HUES6 (cell line): ENCODE measurements at regions not wholly inside any gene's neighbourhood (a gene's known extent, or its start where the extent isn't known, plus 50 kb on each side); places are given as distances from the start of the nearest gene placed in this dataset.

Experiments
- H3K27ac ChIP-seq: 2 replicates; pipeline ENCODE4 v1.7.0; 2013; ENCODE audit warnings: low read depth, mild to moderate bottlenecking, low read length, inconsistent platforms
- H3K27me3 ChIP-seq: 2 replicates; pipeline ENCODE4 v1.6.1; 2013; ENCODE audit warnings: low read length; ENCODE audit not compliant: control insufficient read depth, insufficient read depth
- H3K36me3 ChIP-seq: 2 replicates; pipeline ENCODE4 v1.6.1; 2013; ENCODE audit warnings: low read length; ENCODE audit not compliant: control insufficient read depth, insufficient read depth
- H3K4me1 ChIP-seq: 2 replicates; pipeline ENCODE4 v1.6.1; 2013; ENCODE audit warnings: low read length; ENCODE audit not compliant: control insufficient read depth, insufficient read depth
- H3K4me3 ChIP-seq: 2 replicates; pipeline ENCODE4 v1.5.1; 2013; ENCODE audit warnings: low read depth, low read length
- H3K9ac ChIP-seq: one replicate; pipeline ENCODE4 v1.6.1; 2013; ENCODE audit warnings: mild to moderate bottlenecking, low read length
- H3K9me3 ChIP-seq: 2 replicates; pipeline ENCODE4 v1.6.1; 2013; ENCODE audit warnings: low read depth, low read length; ENCODE audit not compliant: control insufficient read depth, insufficient read depth

DNA sequence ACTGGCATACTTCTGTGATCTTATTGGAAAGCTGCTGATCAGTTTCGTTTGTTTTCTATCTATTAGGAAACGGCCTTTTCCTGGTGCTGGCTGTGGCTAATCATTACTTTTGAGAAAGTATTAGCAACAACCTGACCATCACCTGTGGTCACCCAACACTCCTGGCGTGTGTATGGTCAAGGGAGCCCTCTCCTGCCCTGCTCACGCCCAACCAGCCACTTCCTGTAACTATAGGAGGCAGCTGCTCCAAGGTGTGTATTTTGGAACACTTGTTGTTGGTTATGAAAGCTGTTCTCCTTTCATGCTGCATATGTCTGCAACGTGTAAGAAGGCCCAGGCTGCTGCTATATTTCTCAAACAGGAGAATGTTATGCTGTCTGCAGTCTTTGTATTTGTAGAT lies 1582.8 kb downstream of the AACS start:
- Histone ChIP-seq H3K9me3 (no peaks in the 10 kb centered on the region), H3K27me3 (no peaks in the 10 kb centered on the region), H3K4me1 (no peaks in the 10 kb centered on the region), H3K4me3 (no peak overlapping the region), H3K27ac (no peak overlapping the region), H3K36me3 (no peaks in the 10 kb centered on the region), H3K9ac (no peak overlapping the region)

DNA sequence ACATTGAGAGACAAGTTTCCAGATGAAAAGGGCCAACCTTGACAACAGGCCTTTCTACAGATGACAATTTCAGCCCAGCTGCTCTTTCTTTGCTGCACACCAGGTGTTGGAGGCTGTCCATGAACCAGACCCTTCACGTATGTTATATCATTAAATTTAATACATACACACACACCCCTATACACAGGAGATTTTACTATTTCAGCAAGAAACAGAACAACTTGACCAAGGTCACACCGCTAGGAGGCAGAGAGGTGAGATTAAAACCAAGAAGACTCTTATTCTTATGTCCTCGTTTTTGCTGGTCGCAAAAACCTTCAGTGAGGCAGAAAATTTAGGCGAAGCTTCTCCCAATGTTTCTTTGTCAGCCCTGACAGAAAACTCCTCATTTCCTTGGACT lies 1585.9 kb downstream of the AACS start:
- H3K27me3 ChIP-seq, result no peaks in the 10 kb centered on the region
- no peak overlapping the region for H3K9ac ChIP-seq
- no peak overlapping the region for H3K4me3 ChIP-seq
- H3K36me3 ChIP-seq, result no peaks in the 10 kb centered on the region
- H3K4me1 ChIP-seq, result no peaks in the 10 kb centered on the region
- H3K27ac ChIP-seq, result no peak overlapping the region
- no peaks in the 10 kb centered on the region for H3K9me3 ChIP-seq

DNA sequence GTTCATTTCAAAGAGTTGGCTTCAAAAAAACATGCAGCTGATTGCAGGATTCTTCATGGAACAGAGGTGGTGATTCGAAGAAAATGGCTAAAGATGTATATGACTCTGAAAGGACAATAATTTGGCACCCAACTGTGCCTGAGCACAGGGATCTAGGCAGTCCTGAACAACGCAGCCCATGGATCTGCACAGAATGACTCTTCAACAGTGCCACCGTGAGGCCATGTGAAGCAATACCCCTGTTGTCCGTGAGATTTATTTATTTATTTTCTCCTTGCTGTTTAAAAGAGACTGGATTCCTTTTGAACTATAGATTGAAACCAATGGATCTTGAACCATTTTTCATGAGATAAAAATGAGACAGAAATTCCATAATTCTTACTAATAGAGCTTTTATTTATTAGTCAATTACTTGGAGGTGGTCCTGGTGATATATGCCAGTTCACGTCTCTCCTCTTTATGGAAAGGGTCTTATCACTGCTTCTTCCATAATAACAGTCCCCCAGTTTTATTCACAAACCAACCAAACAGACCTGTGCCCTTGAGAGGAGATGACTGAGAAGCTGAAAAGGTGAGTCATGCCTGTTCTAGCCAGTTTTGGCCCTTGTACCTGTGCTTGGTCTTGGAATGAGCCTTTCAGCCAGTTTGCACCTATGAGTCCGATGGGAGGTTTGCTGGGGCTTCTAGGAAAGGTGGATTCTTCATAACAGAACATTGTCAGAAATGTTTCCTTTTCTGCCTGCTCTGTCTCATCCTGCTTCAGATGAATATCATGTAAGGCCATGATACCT lies 1598.3 kb downstream of the AACS start:
- H3K36me3 ChIP-seq, result no peaks in the 10 kb centered on the region
- H3K27me3 ChIP-seq, result no peaks in the 10 kb centered on the region; the same call in 1 of the 2 replicates
- no peak overlapping the region for H3K9ac ChIP-seq
- H3K9me3 ChIP-seq, result no peaks in the 10 kb centered on the region
- no peak overlapping the region for H3K4me3 ChIP-seq
- H3K4me1 ChIP-seq, result no peaks in the 10 kb centered on the region
- H3K27ac ChIP-seq, result no peak overlapping the region

DNA sequence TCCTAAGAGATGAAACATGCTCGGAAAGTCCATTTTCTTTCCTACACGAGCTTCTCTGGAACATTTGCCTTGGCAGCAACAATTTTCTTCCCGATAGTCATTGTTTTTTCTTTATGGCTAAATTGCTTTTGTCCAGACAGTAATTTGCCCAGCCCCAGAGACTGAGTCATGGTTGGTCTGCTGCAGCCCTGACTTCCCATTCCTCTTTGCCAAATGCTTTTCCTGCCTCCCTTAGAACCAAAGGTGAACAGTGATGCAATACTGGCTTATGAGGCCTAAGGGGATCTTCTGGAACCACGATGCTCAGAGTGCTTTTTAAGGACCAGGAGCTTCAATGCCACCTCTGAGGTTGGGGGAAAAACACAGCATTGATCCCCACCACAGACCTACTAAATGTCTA lies 1599.6 kb upstream of the TMEM132C start:
- Histone ChIP-seq H3K9ac (no peak overlapping the region), H3K4me1 (no peaks in the 10 kb centered on the region), H3K36me3 (no peaks in the 10 kb centered on the region), H3K27ac (no peak overlapping the region), H3K9me3 (no peaks in the 10 kb centered on the region), H3K4me3 (no peak overlapping the region), H3K27me3 (no peaks in the 10 kb centered on the region; the same call in 1 of the 2 replicates)

DNA sequence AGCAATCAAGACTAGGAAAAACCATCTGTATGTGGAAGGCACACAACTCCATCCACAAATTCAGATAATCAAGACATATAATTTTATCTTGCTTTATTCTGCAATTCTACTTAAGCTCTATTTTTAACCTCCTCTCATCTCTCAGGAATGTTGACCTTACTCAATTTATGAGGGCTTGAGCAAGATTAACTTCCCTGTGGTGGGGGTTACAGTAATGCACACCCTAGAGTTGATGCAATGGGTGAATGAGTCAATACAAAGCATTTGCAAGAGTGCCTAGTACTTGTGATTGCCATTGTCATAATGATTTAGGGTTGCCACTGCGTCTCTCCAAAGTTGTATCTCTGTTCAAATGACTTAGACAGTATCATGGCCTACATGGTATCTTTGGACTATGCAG lies 1598.4 kb upstream of the TMEM132C start:
- no peak overlapping the region for H3K9ac ChIP-seq
- H3K4me1 ChIP-seq, result no peaks in the 10 kb centered on the region
- H3K4me3 ChIP-seq, result no peak overlapping the region
- H3K27ac ChIP-seq, result no peak overlapping the region
- H3K9me3 ChIP-seq, result no peaks in the 10 kb centered on the region
- no peaks in the 10 kb centered on the region for H3K36me3 ChIP-seq
- no peaks in the 10 kb centered on the region; the same call in 1 of the 2 replicates for H3K27me3 ChIP-seq

DNA sequence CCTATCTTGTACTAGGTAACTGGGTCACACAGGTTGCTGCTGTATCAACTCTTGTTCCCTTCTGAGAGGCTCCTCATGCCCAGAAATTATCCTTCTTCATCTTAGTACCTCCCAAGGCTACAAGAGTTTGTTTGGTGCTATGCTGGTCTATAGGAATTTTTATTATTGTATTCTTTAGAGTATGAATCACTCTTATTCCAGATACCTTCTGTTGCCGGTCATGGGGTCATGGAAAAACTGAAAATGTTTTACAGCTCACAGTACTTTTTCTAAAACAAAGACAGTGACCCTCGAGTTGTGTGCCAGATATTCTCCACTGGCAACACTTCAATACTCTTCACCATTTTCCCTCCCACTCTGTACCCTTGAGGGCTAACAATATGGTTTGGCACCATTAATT lies 1598.0 kb upstream of the TMEM132C start:
- Histone ChIP-seq H3K27ac (no peak overlapping the region), H3K36me3 (no peaks in the 10 kb centered on the region), H3K9me3 (no peaks in the 10 kb centered on the region), H3K9ac (no peak overlapping the region), H3K27me3 (no peaks in the 10 kb centered on the region; the same call in 1 of the 2 replicates), H3K4me3 (no peak overlapping the region), H3K4me1 (no peaks in the 10 kb centered on the region)

DNA sequence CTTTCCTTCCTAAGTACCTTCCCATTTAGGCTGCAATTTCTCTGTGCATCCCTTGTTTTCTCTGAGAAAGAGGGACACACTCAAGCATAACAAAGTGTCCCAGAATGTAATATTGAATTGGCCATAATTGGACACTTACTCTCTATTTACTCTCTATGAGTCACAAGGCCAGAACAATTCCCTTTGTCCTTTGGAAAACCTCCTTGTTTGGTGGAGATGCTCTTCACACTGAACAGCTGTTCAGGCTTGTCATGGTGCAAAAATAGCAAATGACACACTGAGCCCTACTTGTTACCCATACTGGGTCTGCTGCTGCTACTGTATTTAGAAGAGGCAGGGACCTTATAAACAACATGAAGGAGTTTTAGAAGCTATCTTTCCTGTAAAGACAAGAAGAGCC lies 1590.5 kb upstream of the TMEM132C start:
- Histone ChIP-seq H3K27ac (no peak overlapping the region), H3K9me3 (no peaks in the 10 kb centered on the region), H3K36me3 (no peaks in the 10 kb centered on the region), H3K4me3 (no peak overlapping the region), H3K4me1 (no peaks in the 10 kb centered on the region), H3K9ac (no peak overlapping the region), H3K27me3 (no peaks in the 10 kb centered on the region; the same call in 1 of the 2 replicates)

DNA sequence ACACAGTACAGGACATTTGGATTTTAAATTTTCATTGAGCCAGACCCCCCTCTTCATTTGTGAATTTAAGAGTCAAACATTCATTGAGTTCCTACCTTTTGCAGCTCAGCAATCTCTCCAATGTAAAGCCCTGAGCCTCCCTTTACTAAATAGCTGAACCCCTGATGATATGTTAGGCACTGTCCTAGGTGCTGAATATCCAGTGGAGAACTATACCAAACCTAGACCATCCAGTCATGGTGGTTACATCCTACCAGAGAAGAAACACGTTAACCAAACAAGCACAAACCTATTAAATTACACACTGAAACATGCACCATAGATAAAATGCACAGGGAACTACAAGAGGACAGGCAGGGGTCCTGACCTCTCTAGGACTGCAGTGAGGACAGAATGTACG lies 1585.3 kb upstream of the TMEM132C start:
- H3K9ac ChIP-seq, result no peak overlapping the region
- no peaks in the 10 kb centered on the region for H3K27me3 ChIP-seq
- H3K36me3 ChIP-seq, result no peaks in the 10 kb centered on the region
- no peak overlapping the region for H3K4me3 ChIP-seq
- peaks cover 16% of the 10 kb centered on the region for H3K9me3 ChIP-seq
- no peaks in the 10 kb centered on the region for H3K4me1 ChIP-seq
- no peak overlapping the region for H3K27ac ChIP-seq

DNA sequence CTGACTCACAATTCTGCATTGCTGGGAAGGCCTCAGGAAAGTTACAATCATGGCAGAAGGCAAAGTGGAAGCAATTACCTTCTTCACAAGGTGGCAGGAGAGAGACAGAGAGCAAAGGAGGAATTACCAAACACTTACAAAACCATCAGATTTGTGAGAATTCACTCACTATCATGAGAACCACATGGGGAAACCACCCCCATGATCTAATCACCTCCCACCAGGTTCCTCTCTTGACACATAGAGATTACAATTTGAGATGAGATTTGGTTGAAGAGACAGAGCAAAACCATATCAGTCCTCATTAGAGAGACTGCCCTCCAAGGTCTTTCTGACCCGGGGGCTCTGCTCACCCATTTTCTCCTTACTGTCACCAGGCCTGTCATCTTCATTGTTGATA lies 1582.3 kb upstream of the TMEM132C start:
- H3K36me3 ChIP-seq, result no peaks in the 10 kb centered on the region
- no peaks in the 10 kb centered on the region for H3K27me3 ChIP-seq
- no peak overlapping the region for H3K9ac ChIP-seq
- peaks cover 16% of the 10 kb centered on the region for H3K9me3 ChIP-seq
- H3K4me1 ChIP-seq, result no peaks in the 10 kb centered on the region
- H3K4me3 ChIP-seq, result no peak overlapping the region
- H3K27ac ChIP-seq, result no peak overlapping the region

DNA sequence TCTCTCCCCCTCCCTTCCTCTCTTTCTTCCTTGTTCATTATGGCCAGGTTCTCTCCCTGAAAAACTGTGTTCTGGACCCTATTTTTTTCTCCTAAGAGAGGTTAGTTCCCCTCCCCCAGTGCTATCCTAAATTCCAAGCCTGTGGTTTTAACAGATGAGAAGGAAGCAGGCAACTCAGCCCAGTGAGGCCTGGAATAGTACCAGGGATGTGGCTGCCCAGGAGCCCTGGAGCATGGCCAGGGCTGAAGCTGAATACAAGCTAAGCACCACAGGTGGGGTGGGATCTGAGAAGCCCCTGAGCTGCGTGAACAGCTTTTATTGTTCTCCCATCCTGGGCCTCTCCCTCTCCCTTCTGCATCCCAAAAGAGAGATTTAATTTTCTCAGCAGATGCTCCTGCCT lies 1581.3 kb upstream of the TMEM132C start:
- no peaks in the 10 kb centered on the region for H3K4me1 ChIP-seq
- no peak overlapping the region for H3K9ac ChIP-seq
- no peak overlapping the region for H3K27ac ChIP-seq
- no peaks in the 10 kb centered on the region for H3K36me3 ChIP-seq
- no peak overlapping the region for H3K4me3 ChIP-seq
- H3K9me3 ChIP-seq, result peaks cover 16% of the 10 kb centered on the region
- no peaks in the 10 kb centered on the region for H3K27me3 ChIP-seq

DNA sequence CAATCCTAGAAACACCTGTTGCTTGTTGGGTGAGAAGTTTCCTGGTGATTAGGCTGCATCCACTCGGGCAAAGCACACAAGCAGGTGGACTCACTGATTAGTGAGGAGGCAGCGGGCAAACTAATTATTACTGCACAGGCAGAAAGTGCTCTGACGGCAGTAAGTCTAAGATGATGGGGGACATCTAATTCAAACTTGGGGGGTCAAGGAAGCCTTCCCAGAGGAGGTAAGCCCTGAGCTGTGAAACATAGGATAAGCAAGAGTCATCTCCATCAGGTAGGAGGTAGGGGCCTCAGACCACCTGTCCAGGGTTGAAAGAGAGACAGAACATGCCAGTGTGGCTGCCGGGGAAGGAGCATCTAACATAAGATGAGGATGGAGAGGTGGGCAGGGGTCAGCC lies 1578.4 kb upstream of the TMEM132C start:
- Histone ChIP-seq H3K27me3 (no peaks in the 10 kb centered on the region), H3K4me1 (no peaks in the 10 kb centered on the region), H3K4me3 (no peak overlapping the region)

More for the DNA sequence above, 1578.4 kb upstream of the TMEM132C start:
- Histone ChIP-seq H3K9ac (no peak overlapping the region), H3K9me3 (peaks cover 8% of the 10 kb centered on the region), H3K27ac (no peak overlapping the region), H3K36me3 (no peaks in the 10 kb centered on the region)
